HepG2 (cell line): ENCODE measurements at regions not wholly inside any gene's neighbourhood (a gene's known extent, or its start where the extent isn't known, plus 50 kb on each side); places are given as distances from the start of the nearest gene placed in this dataset.

Experiments used
- ATAC-seq: fragments of 200-7000 bp; cut with Tn5 transposase; 3 replicates; pipeline ENCODE4 v1.9.1; 2020; ENCODE audit warnings: mild to moderate bottlenecking, moderate library complexity
- BruUV-seq: library from RNA; stranded (reverse); fragments of 400-500 nt; replicated peaks from 2 replicates; lab custom pipeline; 2021; lab: Mats Ljungman, UMichigan
- CTCF ChIA-PET: fragments of 300-600 bp; formaldehyde crosslinking; extraction: SDS; loops from one replicate; lab custom pipeline; 2021; ENCODE audit warnings: low total read pairs, inconsistent platforms, low intra/inter-chr PET ratio; lab: Yijun Ruan, JAX
- POLR2A ChIA-PET: fragments of 350-600 bp; sonication (Branson Sonifier 250); formaldehyde crosslinking; loops from one replicate; lab custom pipeline; 2020; ENCODE audit warnings: antibody characterized with exemption, inconsistent platforms; lab: Yijun Ruan, JAX
- DNase-seq: peaks from one replicate; pipeline ENCODE4 v3.0.0-alpha.2; 2015; ENCODE audit warnings: low spot score
- FAIRE-seq: peaks from 3 replicates; lab custom pipeline; 2011; peaks lifted over from hg19 to GRCh38; lab: Jason Lieb, UNC
- H2AFZ ChIP-seq: one replicate; pipeline ENCODE4 v1.6.1; 2011; ENCODE audit warnings: low read length, inconsistent platforms
- H3K27ac ChIP-seq: fragments of 300-600 bp; 3 replicates; pipeline ENCODE4 v1.8.0; 2011; ENCODE audit warnings: mixed run types, mild to moderate bottlenecking, mixed read lengths, low read length, inconsistent platforms; ENCODE audit not compliant: insufficient read depth; ENCODE audit errors: extremely low read length
- H3K27me3 ChIP-seq, 2 experiments: fragments of 200-600 bp in 1 of 2; 2 replicates in 1 of 2; 3 replicates in 1 of 2; pipeline versions ENCODE4 v1.6.0 to v1.8.0; 2011; ENCODE audit warnings: low read length in 2 of 2, mild to moderate bottlenecking in 2 of 2, moderate library complexity in 2 of 2, inconsistent platforms in 1 of 2; ENCODE audit not compliant: insufficient read depth in 2 of 2, control insufficient read depth in 1 of 2
- H3K36me3 ChIP-seq, 2 experiments: fragments of 200-600 bp in 1 of 2; replicated peaks in 1 of 2; 2 replicates in 1 of 2; 3 replicates in 1 of 2; pipeline versions ENCODE4 v1.5.1 to v1.8.0; 2011; ENCODE audit warnings: low read length in 2 of 2, inconsistent platforms in 1 of 2; ENCODE audit not compliant: insufficient read depth in 2 of 2, control insufficient read depth in 1 of 2
- H3K4me1 ChIP-seq: 2 replicates; pipeline ENCODE4 v1.5.1; 2012; ENCODE audit warnings: low read length, inconsistent platforms; ENCODE audit not compliant: insufficient read depth
- H3K4me2 ChIP-seq: 2 replicates; pipeline ENCODE4 v1.6.0; 2011; ENCODE audit warnings: low read depth, low read length, inconsistent platforms
- H3K4me3 ChIP-seq, 3 experiments: fragments of 200-600 bp in 1 of 3; sonication (generic), shearing (Covaris generic) in 1 of 3; replicated peaks in 1 of 3; 2 replicates each; pipeline ENCODE4 v1.5.1; 2011 to 2016; ENCODE audit warnings: low read length in 3 of 3, inconsistent platforms in 2 of 3, low read depth in 2 of 3, mild to moderate bottlenecking in 2 of 3, control low read depth in 1 of 3, mixed read lengths in 1 of 3; ENCODE audit not compliant: insufficient read depth in 1 of 3
- H3K79me2 ChIP-seq: one replicate; pipeline ENCODE4 v1.6.1; 2011; ENCODE audit warnings: low read length, inconsistent platforms; ENCODE audit not compliant: insufficient read depth
- H3K9ac ChIP-seq: 2 replicates; pipeline ENCODE4 v1.6.0; 2011; ENCODE audit warnings: mild to moderate bottlenecking, low read depth, low read length, inconsistent platforms; ENCODE audit not compliant: insufficient read depth
- H3K9me3 ChIP-seq: 2 replicates; pipeline ENCODE4 v1.5.1; 2012; ENCODE audit warnings: mild to moderate bottlenecking, low read length
- H4K20me1 ChIP-seq: 2 replicates; pipeline ENCODE4 v1.6.0; 2011; ENCODE audit warnings: inconsistent platforms, mild to moderate bottlenecking, low read length, moderate library complexity; ENCODE audit not compliant: insufficient read depth
- GTF3A ChIP-seq: sonication (generic); formaldehyde crosslinking; conservative IDR thresholded peaks from 2 replicates; pipeline ENCODE4 v1.4.0; 2020; ENCODE audit warnings: mild to moderate bottlenecking, missing genetic modification reagents
- NCOA5 ChIP-seq: sonication (generic); formaldehyde crosslinking; IDR thresholded peaks from 2 replicates; pipeline ENCODE4 v1.4.0; 2020; ENCODE audit warnings: missing genetic modification reagents
- POLR2AphosphoS2 ChIP-seq: IDR thresholded peaks from 2 replicates; pipeline ENCODE4 v1.6.1; 2011; ENCODE audit warnings: low read depth, low read length, improper control_type of control experiment
- RBFOX2 ChIP-seq: fragments of 200-400 bp; formaldehyde crosslinking; IDR thresholded peaks from 2 replicates; pipeline ENCODE4 v1.6.1; 2017; ENCODE audit warnings: low read depth, mild to moderate bottlenecking, low read length
- RCOR2 ChIP-seq: IDR thresholded peaks from 2 replicates; pipeline ENCODE4 v1.6.1; 2016; ENCODE audit warnings: missing biosample characterization, missing genetic modification reagents
- REXO4 ChIP-seq: sonication (generic); formaldehyde crosslinking; IDR thresholded peaks from 2 replicates; pipeline ENCODE4 v1.8.0; 2022; ENCODE audit warnings: missing genetic modification reagents, mild to moderate bottlenecking, borderline replicate concordance
- SAFB2 ChIP-seq: sonication (generic); formaldehyde crosslinking; IDR thresholded peaks from 2 replicates; pipeline ENCODE4 v1.5.1; 2020; ENCODE audit warnings: missing genetic modification reagents, low read depth, mild to moderate bottlenecking, borderline replicate concordance
- SMYD3 ChIP-seq: sonication (generic); formaldehyde crosslinking; IDR thresholded peaks from 2 replicates; pipeline ENCODE4 v1.8.1; 2023; ENCODE audit warnings: mild to moderate bottlenecking, missing genetic modification reagents
- TERF1 ChIP-seq: sonication (generic); formaldehyde crosslinking; IDR thresholded peaks from 2 replicates; pipeline ENCODE4 v1.8.0; 2022; ENCODE audit warnings: mild to moderate bottlenecking, missing genetic modification reagents, moderate library complexity
- ZFAT ChIP-seq: sonication (generic); formaldehyde crosslinking; conservative IDR thresholded peaks from 2 replicates; pipeline ENCODE4 v1.8.1; 2023; ENCODE audit warnings: missing genetic modification reagents, inconsistent platforms
- ZFP82 ChIP-seq: sonication (generic); formaldehyde crosslinking; IDR thresholded peaks from 2 replicates; pipeline ENCODE4 v1.5.1; 2020; ENCODE audit warnings: mild to moderate bottlenecking, missing genetic modification reagents, borderline replicate concordance
- ZNF33A ChIP-seq: sonication (generic); formaldehyde crosslinking; IDR thresholded peaks from 2 replicates; pipeline ENCODE4 v1.5.1; 2020; ENCODE audit warnings: missing genetic modification reagents, mild to moderate bottlenecking, moderate library complexity, borderline replicate concordance
- WGBS: methylation state at CpG from one replicate; pipeline ENCODE4 v1.1.6; 2017; ENCODE audit warnings: low lambda C conversion rate; 5-methylcytosine and 5-hydroxymethylcytosine counted together
- in situ Hi-C: cut with HindIII; loops from 2 replicates; pipeline ENCODE4 v1.10.0; 2017; ENCODE audit warnings: low pct_unique_long_range_greater_than_20kb; ENCODE audit not compliant: extremely low pct_ligation_motif_present
- intact Hi-C: fragments of 100-400 bp; cut with micrococcal nuclease; formaldehyde crosslinking; loops from one replicate; pipeline ENCODE4 v1.10.0; 2022; ENCODE audit not compliant: unreplicated experiment

DNA sequence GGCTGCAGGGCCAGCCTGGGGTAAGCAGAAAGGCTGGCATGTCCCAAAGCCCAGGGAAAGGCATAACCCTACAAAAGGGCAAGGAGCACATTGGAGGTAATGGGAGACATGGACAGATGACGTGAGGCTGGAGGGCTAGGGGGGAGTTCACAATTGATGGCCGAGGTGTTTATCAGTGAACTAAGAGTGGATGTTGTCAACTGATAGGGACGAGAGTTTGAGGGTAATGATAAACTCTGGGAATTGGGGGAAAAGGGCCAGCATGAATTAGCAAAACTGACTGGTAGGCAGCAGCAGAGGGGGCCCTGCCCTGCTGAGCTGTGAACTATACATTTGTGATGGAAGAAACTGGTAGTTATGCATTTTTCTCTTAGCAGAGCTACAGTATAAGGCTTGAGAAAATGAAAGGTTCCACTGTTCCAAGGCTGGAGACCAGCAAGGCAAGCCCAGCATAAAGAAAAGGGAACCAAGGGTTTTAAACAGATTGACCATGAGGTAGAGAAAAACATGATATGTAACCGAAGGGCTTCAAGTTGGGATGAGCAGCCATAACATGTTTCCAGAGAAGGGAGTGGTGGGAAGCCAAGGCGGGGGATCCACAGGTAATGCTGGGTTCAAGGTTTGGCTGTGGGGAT lies 98.1 kb upstream of the MLN start:
- ATAC-seq = no peak
- peaks cover 3 to 40% of the 10 kb centered on the region in 2 experiments; a peak in 3 of 5 replicates for H3K27me3 ChIP-seq
- ChIA-PET CTCF (no interaction called here), POLR2A (no interaction called here)
- H3K27ac ChIP-seq = no peak overlapping the region
- WGBS = 47% methylated on average over 5 of the region's 5 CpGs
- no peaks in the 10 kb centered on the region for H3K79me2 ChIP-seq
- peaks cover 1% of the 10 kb centered on the region; the same call in 1 of the 2 replicates for H3K4me1 ChIP-seq
- H3K4me3 ChIP-seq = no peak overlapping the region
- DNase-seq = no peak
- peaks cover 4% of the 10 kb centered on the region for H4K20me1 ChIP-seq
- TF ChIP-seq SAFB2 (no peak), RBFOX2 (no peak)
- intact Hi-C loops (no loop called here), in situ Hi-C loops (no loop called here)
- H3K36me3 ChIP-seq = no peaks in the 10 kb centered on the region
- H3K9ac ChIP-seq = no peak overlapping the region
- no peak overlapping the region for H3K4me2 ChIP-seq
- FAIRE-seq = no peak
- BruUV-seq = no TSS peak
- no peak overlapping the region for H2AFZ ChIP-seq
- H3K9me3 ChIP-seq = no peaks in the 10 kb centered on the region

DNA sequence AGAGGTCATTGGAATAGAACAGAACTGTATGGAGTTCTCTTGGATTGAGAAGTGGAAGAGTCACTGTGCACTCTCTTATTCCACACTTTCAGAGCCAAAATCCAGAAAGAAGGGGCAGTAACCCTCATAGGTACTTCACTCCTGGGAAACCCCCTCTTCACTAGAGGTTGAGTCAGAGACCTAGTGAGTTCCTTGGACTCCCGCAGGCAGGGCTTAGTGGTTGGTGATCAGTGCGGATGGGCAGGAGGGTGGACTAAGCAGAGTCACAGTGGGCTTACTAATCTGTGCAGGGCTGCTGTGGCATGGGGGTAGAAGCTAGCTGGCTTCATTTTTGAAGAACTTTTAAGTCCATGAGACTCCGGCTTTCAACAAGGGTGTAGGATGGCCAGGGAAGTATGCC lies 95.0 kb upstream of the MLN start:
- no peaks in the 10 kb centered on the region for H4K20me1 ChIP-seq
- POLR2A ChIA-PET = no interaction called here
- H3K9me3 ChIP-seq = no peaks in the 10 kb centered on the region
- no peak overlapping the region for H3K4me2 ChIP-seq
- peaks cover 3 to 51% of the 10 kb centered on the region in 2 experiments; a peak in 3 of 5 replicates for H3K27me3 ChIP-seq
- in situ Hi-C loops (no loop called here), intact Hi-C loops (no loop called here)
- H3K4me3 ChIP-seq = no peak overlapping the region
- ATAC-seq (no peak), DNase-seq (no peak), FAIRE-seq (no peak)
- WGBS = 48% methylated on average over 3 of the region's 3 CpGs
- no peak overlapping the region for H2AFZ ChIP-seq
- no peak overlapping the region for H3K27ac ChIP-seq
- CTCF ChIA-PET = no interaction called here
- no peaks in the 10 kb centered on the region for H3K79me2 ChIP-seq
- H3K4me1 ChIP-seq = no peaks in the 10 kb centered on the region
- no peak overlapping the region for H3K9ac ChIP-seq
- no peaks in the 10 kb centered on the region for H3K36me3 ChIP-seq
- no TSS peak for BruUV-seq
- TF ChIP-seq SMYD3 (CRISPR knock-in tag) (no peak), REXO4 (CRISPR knock-in tag) (no peak), ZFP82 (CRISPR knock-in tag) (no peak), GTF3A (CRISPR knock-in tag) (no peak), NCOA5 (no peak), ZNF33A (CRISPR knock-in tag) (no peak), TERF1 (CRISPR knock-in tag) (no peak), POLR2AphosphoS2 (no peak), ZFAT (CRISPR knock-in tag) (no peak), RCOR2 (CRISPR knock-in tag) (no peak)
